Duodenal mucosa (tissue), 2 donors: ENCODE measurements at regions not wholly inside any gene's neighbourhood (a gene's known extent, or its start where the extent isn't known, plus 50 kb on each side); places are given as distances from the start of the nearest gene placed in this dataset.
"Not testable (repeated sequence)": the region's sequence is repeated elsewhere in the genome, so short reads cannot be mapped to it uniquely, and the experiment has no call there.

ENCODE experiments used
- H3K27ac ChIP-seq: one replicate; pipeline ENCODE4 v1.7.0; 2013; ENCODE audit warnings: low read depth, low read length
- H3K27me3 ChIP-seq, 2 donors: one replicate each; pipeline ENCODE4 v1.7.0; 2013; ENCODE audit warnings: low read length in 2 of 2, control low read depth in 1 of 2; ENCODE audit not compliant: insufficient read depth in 2 of 2, control insufficient read depth in 1 of 2
- H3K36me3 ChIP-seq, 2 donors: one replicate each; pipeline ENCODE4 v1.7.0; 2013; ENCODE audit warnings: low read length in 2 of 2, control low read depth in 1 of 2; ENCODE audit not compliant: insufficient read depth in 2 of 2, control insufficient read depth in 1 of 2
- H3K4me1 ChIP-seq, 2 donors: one replicate each; pipeline ENCODE4 v1.7.0; 2013; ENCODE audit warnings: low read length in 2 of 2, control low read depth in 1 of 2; ENCODE audit not compliant: insufficient read depth in 2 of 2, control insufficient read depth in 1 of 2
- H3K4me3 ChIP-seq, 2 donors: one replicate each; pipeline ENCODE4 v1.7.0; 2013; ENCODE audit warnings: low read length in 2 of 2, low read depth in 1 of 2
- H3K9ac ChIP-seq, 2 donors: one replicate each; pipeline ENCODE4 v1.7.0; 2013; ENCODE audit warnings: low read length in 2 of 2, low read depth in 1 of 2
- H3K9me3 ChIP-seq, 2 donors: one replicate each; pipeline ENCODE4 v1.7.0; 2013; ENCODE audit warnings: low read length in 2 of 2, control low read depth in 1 of 2; ENCODE audit not compliant: control insufficient read depth in 1 of 2

- Histone ChIP-seq H3K36me3 (no peaks in the 10 kb centered on the region), H3K27me3 (no peaks in the 10 kb centered on the region), H3K9ac (no peak overlapping the region), H3K27ac (no peak overlapping the region), H3K9me3 (no peaks in the 10 kb centered on the region), H3K4me3 (no peak overlapping the region), H3K4me1 (no peaks in the 10 kb centered on the region)
Measured at GRCh38 chr12:66744956-66745383, 66.1 kb upstream of the GRIP1 start.

GRCh38 chr12:66746489-66747201, 67.8 kb upstream of the GRIP1 start:
- H3K9me3 ChIP-seq: no peaks in the 10 kb centered on the region
- no peak overlapping the region for H3K4me3 ChIP-seq
- no peaks in the 10 kb centered on the region for H3K36me3 ChIP-seq
- no peaks in the 10 kb centered on the region for H3K27me3 ChIP-seq
- H3K4me1 ChIP-seq: no peaks in the 10 kb centered on the region
- H3K9ac ChIP-seq: no peak overlapping the region
- H3K27ac ChIP-seq: no peak overlapping the region

- H3K4me3 ChIP-seq: no peak overlapping the region
- H3K27me3 ChIP-seq: no peaks in the 10 kb centered on the region
- no peaks in the 10 kb centered on the region for H3K4me1 ChIP-seq
- H3K27ac ChIP-seq: no peak overlapping the region
- H3K9me3 ChIP-seq: no peaks in the 10 kb centered on the region
- H3K9ac ChIP-seq: no peak overlapping the region
- H3K36me3 ChIP-seq: no peaks in the 10 kb centered on the region
Measured at GRCh38 chr12:66751432-66752113, 72.7 kb upstream of the GRIP1 start.

GRCh38 chr12:66753810-66754209, 74.9 kb upstream of the GRIP1 start:
- Histone ChIP-seq H3K9ac (no peak overlapping the region), H3K4me1 (no peaks in the 10 kb centered on the region), H3K27ac (no peak overlapping the region), H3K27me3 (no peaks in the 10 kb centered on the region), H3K9me3 (no peaks in the 10 kb centered on the region), H3K36me3 (no peaks in the 10 kb centered on the region), H3K4me3 (no peak overlapping the region)

- no peak overlapping the region for H3K27ac ChIP-seq
- H3K9ac ChIP-seq: no peak overlapping the region
- H3K4me3 ChIP-seq: no peak overlapping the region
- H3K27me3 ChIP-seq: no peaks in the 10 kb centered on the region
- no peaks in the 10 kb centered on the region for H3K4me1 ChIP-seq
- no peaks in the 10 kb centered on the region for H3K36me3 ChIP-seq
- no peaks in the 10 kb centered on the region for H3K9me3 ChIP-seq
Measured at GRCh38 chr12:66755727-66756395, 77.0 kb upstream of the GRIP1 start.

GRCh38 chr12:66756631-66757030, 77.8 kb upstream of the GRIP1 start:
- Histone ChIP-seq H3K36me3 (no peaks in the 10 kb centered on the region), H3K27ac (no peak overlapping the region), H3K4me3 (no peak overlapping the region), H3K4me1 (no peaks in the 10 kb centered on the region), H3K27me3 (no peaks in the 10 kb centered on the region), H3K9ac (no peak overlapping the region), H3K9me3 (no peaks in the 10 kb centered on the region)

- H3K4me3 ChIP-seq, H3K9ac ChIP-seq, H3K27me3 ChIP-seq, H3K9me3 ChIP-seq, H3K36me3 ChIP-seq, H3K4me1 ChIP-seq, H3K27ac ChIP-seq: not testable (repeated sequence)
Measured at GRCh38 chr12:66760122-66760521, 81.2 kb upstream of the GRIP1 start.

- H3K9ac ChIP-seq: no peak overlapping the region
- no peaks in the 10 kb centered on the region for H3K9me3 ChIP-seq
- no peaks in the 10 kb centered on the region for H3K27me3 ChIP-seq
- H3K27ac ChIP-seq: no peak overlapping the region
- H3K4me1 ChIP-seq: no peaks in the 10 kb centered on the region
- H3K36me3 ChIP-seq: no peaks in the 10 kb centered on the region
- H3K4me3 ChIP-seq: no peak overlapping the region
Measured at GRCh38 chr12:66763467-66763866, 84.6 kb upstream of the GRIP1 start.

GRCh38 chr12:66765204-66765603, 86.3 kb upstream of the GRIP1 start:
- no peaks in the 10 kb centered on the region for H3K4me1 ChIP-seq
- no peaks in the 10 kb centered on the region for H3K9me3 ChIP-seq
- no peaks in the 10 kb centered on the region for H3K36me3 ChIP-seq
- no peak overlapping the region for H3K4me3 ChIP-seq
- H3K9ac ChIP-seq: no peak overlapping the region
- no peak overlapping the region for H3K27ac ChIP-seq
- no peaks in the 10 kb centered on the region for H3K27me3 ChIP-seq

- Histone ChIP-seq H3K9me3 (no peaks in the 10 kb centered on the region), H3K27me3 (no peaks in the 10 kb centered on the region)
Measured at GRCh38 chr12:66767536-66767935, 88.7 kb upstream of the GRIP1 start.

More at GRCh38 chr12:66767536-66767935, 88.7 kb upstream of the GRIP1 start:
- no peak overlapping the region for H3K27ac ChIP-seq
- no peak overlapping the region for H3K9ac ChIP-seq
- no peak overlapping the region for H3K4me3 ChIP-seq
- no peaks in the 10 kb centered on the region for H3K4me1 ChIP-seq
- H3K36me3 ChIP-seq: no peaks in the 10 kb centered on the region
